DND-41 (cell line): ENCODE measurements at regions not wholly inside any gene's neighbourhood (a gene's known extent, or its start where the extent isn't known, plus 50 kb on each side); places are given as distances from the start of the nearest gene placed in this dataset.

Experiments
- ATAC-seq: fragments of 200-7000 bp; cut with Tn5 transposase; 3 replicates; pipeline ENCODE4 v1.9.1; 2021; ENCODE audit warnings: low read depth; ENCODE audit not compliant: insufficient read depth
- DNase-seq: peaks from one replicate; pipeline ENCODE4 v3.0.0-alpha.2; 2020
- H2AFZ ChIP-seq: 2 replicates; pipeline ENCODE4 v1.6.0; 2012; ENCODE audit warnings: low read depth, low read length
- H3K27ac ChIP-seq: 2 replicates; pipeline ENCODE4 v1.5.1; 2012; ENCODE audit warnings: low read length, inconsistent platforms
- H3K27me3 ChIP-seq: fragments of 200-600 bp; sonication (generic); 2 replicates; pipeline ENCODE4 v1.6.0; 2012; ENCODE audit warnings: low read length, mild to moderate bottlenecking, inconsistent platforms; ENCODE audit not compliant: insufficient read depth, poor library complexity
- H3K36me3 ChIP-seq: 2 replicates; pipeline ENCODE4 v1.5.1; 2012; ENCODE audit warnings: low read length, inconsistent platforms; ENCODE audit not compliant: insufficient read depth
- H3K4me1 ChIP-seq: 2 replicates; pipeline ENCODE4 v1.5.1; 2012; ENCODE audit warnings: mild to moderate bottlenecking, low read length; ENCODE audit not compliant: insufficient read depth
- H3K4me2 ChIP-seq: 2 replicates; pipeline ENCODE4 v1.6.0; 2012; ENCODE audit warnings: mild to moderate bottlenecking, moderate library complexity, low read length, inconsistent platforms; ENCODE audit not compliant: insufficient read depth
- H3K4me3 ChIP-seq, 2 experiments: fragments of 200-600 bp in 1 of 2; shearing (Covaris generic) in 1 of 2; 2 replicates each; pipeline ENCODE4 v1.5.1; 2012 to 2016; ENCODE audit warnings: inconsistent platforms in 2 of 2, low read length in 2 of 2, mild to moderate bottlenecking in 2 of 2, low read depth in 1 of 2, moderate library complexity in 1 of 2
- H3K79me2 ChIP-seq: 2 replicates; pipeline ENCODE4 v1.6.0; 2012; ENCODE audit warnings: low read length, inconsistent platforms; ENCODE audit not compliant: insufficient read depth
- H3K9ac ChIP-seq: 2 replicates; pipeline ENCODE4 v1.6.0; 2012; ENCODE audit warnings: low read depth, mild to moderate bottlenecking, inconsistent platforms, low read length, moderate library complexity
- H3K9me3 ChIP-seq: 2 replicates; pipeline ENCODE4 v1.5.1; 2012; ENCODE audit warnings: low read length, moderate library complexity, mild to moderate bottlenecking, inconsistent platforms; ENCODE audit not compliant: insufficient read depth, severe bottlenecking
- H4K20me1 ChIP-seq: 2 replicates; pipeline ENCODE4 v1.6.0; 2012; ENCODE audit warnings: low read length; ENCODE audit not compliant: insufficient read depth
- CTCF ChIP-seq: IDR thresholded peaks from 2 replicates; pipeline ENCODE4 v1.5.1; 2012; ENCODE audit warnings: borderline replicate concordance, low read length, moderate library complexity, mild to moderate bottlenecking; ENCODE audit not compliant: poor library complexity, severe bottlenecking; ENCODE audit errors: extremely low read depth
- EZH2 ChIP-seq: IDR thresholded peaks from 3 replicates; pipeline ENCODE4 v1.6.1; 2012; ENCODE audit warnings: borderline replicate concordance, low read depth, mild to moderate bottlenecking, moderate library complexity, low read length, inconsistent platforms; ENCODE audit not compliant: severe bottlenecking

GRCh38 chr16:75987323-75987722 is 261.0 kb upstream of the CPHXL start:
- no peak overlapping the region for H3K9ac ChIP-seq
- no peaks in the 10 kb centered on the region for H3K4me1 ChIP-seq
- no peak overlapping the region for H2AFZ ChIP-seq
- DNase-seq, result no peak
- no peaks in the 10 kb centered on the region for H3K79me2 ChIP-seq
- no peak overlapping the region for H3K27ac ChIP-seq
- ATAC-seq, result no peak
- no peaks in the 10 kb centered on the region for H3K9me3 ChIP-seq
- H3K4me2 ChIP-seq, result no peak overlapping the region
- no peaks in the 10 kb centered on the region for H4K20me1 ChIP-seq
- H3K27me3 ChIP-seq, result no peaks in the 10 kb centered on the region
- no peaks in the 10 kb centered on the region for H3K36me3 ChIP-seq
- TF ChIP-seq CTCF (no peak), EZH2 (no peak)
- no peak overlapping the region for H3K4me3 ChIP-seq

GRCh38 chr16:75996491-75996890 is 270.2 kb upstream of the CPHXL start:
- no peak overlapping the region for H3K27ac ChIP-seq
- no peaks in the 10 kb centered on the region for H3K9me3 ChIP-seq
- no peaks in the 10 kb centered on the region for H3K79me2 ChIP-seq
- H3K27me3 ChIP-seq, result no peaks in the 10 kb centered on the region
- no peak overlapping the region for H3K4me2 ChIP-seq
- no peaks in the 10 kb centered on the region for H3K4me1 ChIP-seq
- no peak overlapping the region for H2AFZ ChIP-seq
- H3K36me3 ChIP-seq, result no peaks in the 10 kb centered on the region
- ATAC-seq (no peak), DNase-seq (no peak)
- H3K9ac ChIP-seq, result no peak overlapping the region
- no peaks in the 10 kb centered on the region for H4K20me1 ChIP-seq
- TF ChIP-seq EZH2, result no peak
- no peak for TF ChIP-seq CTCF
- H3K4me3 ChIP-seq, result no peak overlapping the region

DNA sequence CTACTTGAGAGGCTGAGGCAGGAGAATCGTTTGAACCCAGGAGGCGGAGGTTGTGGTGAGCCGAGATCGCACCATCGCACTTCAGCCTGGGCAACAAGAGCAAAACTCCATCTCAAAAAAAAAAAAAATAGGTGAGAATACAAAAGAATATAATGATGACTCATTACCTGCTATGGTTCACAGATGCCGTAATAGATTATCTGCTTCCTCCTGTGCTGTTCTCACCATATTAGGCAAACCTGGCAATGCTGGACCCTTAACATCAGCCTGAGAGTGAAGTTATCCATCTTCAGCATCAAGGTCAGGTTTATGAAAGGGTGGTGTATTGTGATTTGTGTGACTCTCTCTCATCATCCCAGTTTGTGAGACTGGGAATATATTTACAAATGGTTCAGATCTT is 271.3 kb upstream of the CPHXL start:
- no peak overlapping the region for H3K9ac ChIP-seq
- ATAC-seq (no peak), DNase-seq (no peak)
- no peak overlapping the region for H3K4me2 ChIP-seq
- H3K4me3 ChIP-seq, result no peak overlapping the region
- no peaks in the 10 kb centered on the region for H3K36me3 ChIP-seq
- no peaks in the 10 kb centered on the region for H3K27me3 ChIP-seq
- TF ChIP-seq CTCF (no peak), EZH2 (no peak)
- H2AFZ ChIP-seq, result no peak overlapping the region
- no peaks in the 10 kb centered on the region for H3K4me1 ChIP-seq
- no peaks in the 10 kb centered on the region for H3K9me3 ChIP-seq
- no peaks in the 10 kb centered on the region for H4K20me1 ChIP-seq
- no peak overlapping the region for H3K27ac ChIP-seq
- H3K79me2 ChIP-seq, result no peaks in the 10 kb centered on the region

DNA sequence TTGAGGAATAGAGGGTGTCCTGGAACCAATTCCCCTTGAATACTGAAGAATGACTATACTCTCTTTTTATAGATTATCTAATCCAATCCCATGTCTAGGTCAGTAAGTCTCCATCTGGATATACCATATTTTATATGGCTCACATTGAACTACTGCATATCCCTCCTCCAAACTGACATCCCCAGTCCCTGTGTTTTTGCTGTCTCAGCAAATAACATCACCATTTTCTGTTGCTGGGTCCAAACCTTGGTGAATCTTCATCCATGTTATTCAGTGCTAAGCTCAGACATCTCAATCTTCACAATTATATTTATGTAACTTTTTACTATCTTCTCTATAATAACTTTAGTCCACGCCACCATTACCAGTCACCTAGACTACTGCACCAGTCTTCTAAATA is 269.6 kb upstream of the CNTNAP4 start:
- Histone ChIP-seq H3K4me1 (no peaks in the 10 kb centered on the region), H3K27me3 (no peaks in the 10 kb centered on the region), H3K9me3 (no peaks in the 10 kb centered on the region), H3K79me2 (no peaks in the 10 kb centered on the region), H3K4me2 (no peak overlapping the region), H3K4me3 (no peak overlapping the region), H3K27ac (no peak overlapping the region), H2AFZ (no peak overlapping the region), H3K36me3 (no peaks in the 10 kb centered on the region), H3K9ac (no peak overlapping the region), H4K20me1 (no peaks in the 10 kb centered on the region)
- no peak for DNase-seq
- TF ChIP-seq EZH2, result no peak
- TF ChIP-seq CTCF, result no peak
- no peak for ATAC-seq
